ENCODE measurements at regions not wholly inside any gene's neighbourhood (a gene's known extent, or its start where the extent isn't known, plus 50 kb on each side); places are given as distances from the start of the nearest gene placed in this dataset.
"Not testable (repeated sequence)": the region's sequence is repeated elsewhere in the genome, so short reads cannot be mapped to it uniquely, and the experiment has no call there.

DNA sequence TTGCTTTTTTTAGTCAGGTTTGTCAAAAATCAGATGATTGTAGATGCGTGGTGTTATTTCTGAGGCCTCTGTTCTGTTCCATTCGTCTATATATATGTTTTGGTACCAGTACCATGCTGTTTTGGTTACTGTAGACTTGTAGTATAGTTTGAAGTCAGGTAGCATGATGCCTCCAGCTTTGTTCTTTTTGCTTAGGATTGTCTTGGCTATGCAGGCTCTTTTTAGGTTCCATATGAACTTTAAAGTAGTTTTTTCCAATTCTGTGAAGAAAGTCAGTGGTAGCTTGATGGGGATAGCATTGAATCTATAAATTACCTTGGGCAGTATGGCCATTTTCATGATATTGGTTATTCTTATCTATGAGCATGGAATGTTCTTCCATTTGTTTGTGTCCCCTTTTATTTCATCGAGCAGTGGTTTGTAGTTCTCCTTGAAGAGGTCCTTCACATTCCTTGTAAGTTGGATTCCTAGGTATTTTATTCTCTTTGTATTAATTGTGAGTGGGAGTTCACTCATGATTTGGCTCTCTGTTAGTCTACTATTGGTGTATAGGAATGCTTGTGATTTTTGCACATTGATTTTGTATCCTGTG is 70.1 kb upstream of the TOP3B start:
- DNase-seq = not testable (repeated sequence)

DNA sequence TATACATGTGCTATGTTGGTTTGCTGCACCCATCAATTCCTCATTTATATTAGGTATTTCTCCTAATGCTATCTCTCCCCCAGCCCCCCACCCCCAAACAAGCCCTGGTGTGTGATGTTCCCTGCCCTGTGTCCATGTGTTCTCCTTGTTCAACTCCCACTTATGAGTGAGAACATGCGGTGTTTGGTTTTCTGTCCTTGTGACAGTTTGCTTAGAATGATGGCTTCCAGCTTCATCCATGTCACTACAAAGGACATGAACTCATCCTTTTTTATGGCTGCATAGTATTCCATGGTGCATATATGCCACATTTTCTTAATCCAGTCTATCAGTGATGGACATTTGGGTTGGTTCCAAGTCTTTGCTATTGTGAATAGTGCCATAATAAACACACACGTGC is 68.4 kb upstream of the TOP3B start:
- DNase-seq = not testable (repeated sequence)

DNA sequence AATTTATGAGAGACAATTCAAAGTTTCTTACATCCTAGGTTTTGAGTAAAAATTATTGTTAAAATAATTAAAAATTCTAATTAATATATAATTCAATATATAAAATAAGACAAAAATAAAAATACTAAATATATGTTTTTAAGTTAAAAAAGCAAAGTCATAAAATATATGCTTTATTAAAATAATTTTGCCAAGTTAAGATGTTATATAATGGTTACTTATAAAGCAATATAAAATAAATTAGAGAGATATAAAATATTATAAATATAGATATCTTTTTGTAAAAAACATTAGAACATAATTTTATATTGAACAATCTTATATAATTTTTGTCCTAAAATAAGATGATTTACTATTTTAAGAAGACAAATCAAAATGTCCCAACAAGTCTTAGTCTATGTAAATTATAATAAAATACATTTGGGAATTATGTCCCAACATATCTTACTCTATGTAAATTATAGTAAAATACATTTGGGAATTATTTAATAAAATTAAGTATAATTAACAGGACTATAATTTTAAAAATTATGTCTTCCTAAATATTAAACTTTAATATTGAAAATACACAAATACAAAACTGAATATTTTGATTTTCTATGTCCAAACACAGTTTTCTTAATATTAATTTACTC is 67.7 kb upstream of the TOP3B start:
- no peak for DNase-seq

DNA sequence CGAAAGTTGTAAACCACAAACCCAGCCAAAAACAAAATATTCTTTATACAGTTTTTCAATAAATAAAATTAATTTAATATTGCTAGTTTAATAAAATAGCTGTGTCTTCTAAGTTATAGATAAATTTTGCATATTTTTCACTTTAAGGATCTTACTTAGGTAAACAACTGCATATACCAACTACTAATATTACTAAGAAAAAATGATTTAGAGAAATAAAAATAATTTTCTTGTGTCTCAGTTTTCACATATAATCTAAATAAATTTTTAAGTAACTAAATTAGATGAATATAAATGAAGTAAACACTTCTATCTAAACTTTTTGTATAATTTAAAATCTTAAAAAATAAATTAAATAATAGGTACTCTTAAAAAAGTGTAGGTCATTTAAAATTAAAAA is 67.1 kb upstream of the TOP3B start:
- no peak for DNase-seq

DNA sequence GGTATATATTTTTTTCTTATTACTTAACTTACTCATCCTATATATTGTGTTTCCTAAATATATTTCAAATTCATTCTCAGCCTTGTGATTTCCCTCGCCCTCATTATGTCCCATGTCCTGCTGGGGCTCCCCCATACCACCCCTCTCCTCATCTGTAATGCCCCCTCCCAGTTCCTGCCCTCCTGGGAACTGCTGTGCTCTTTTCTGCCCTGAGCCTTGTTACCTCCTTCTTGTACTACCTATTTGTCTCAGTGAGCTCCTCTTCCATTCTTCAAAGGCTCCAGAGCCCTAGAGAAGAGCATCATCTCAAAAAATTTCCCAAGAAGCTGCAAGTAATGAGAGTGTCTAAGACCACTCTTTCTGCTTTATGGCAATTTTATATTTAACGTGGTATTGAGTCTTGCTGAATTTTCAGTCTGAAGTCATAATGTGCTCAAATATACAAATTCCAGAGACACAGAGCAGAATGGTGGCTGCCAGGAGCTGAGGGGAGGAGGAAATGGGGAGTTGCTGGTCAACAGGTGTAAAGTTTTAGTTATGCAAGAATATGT is 66.5 kb upstream of the TOP3B start:
- DNase-seq = no peak

DNA sequence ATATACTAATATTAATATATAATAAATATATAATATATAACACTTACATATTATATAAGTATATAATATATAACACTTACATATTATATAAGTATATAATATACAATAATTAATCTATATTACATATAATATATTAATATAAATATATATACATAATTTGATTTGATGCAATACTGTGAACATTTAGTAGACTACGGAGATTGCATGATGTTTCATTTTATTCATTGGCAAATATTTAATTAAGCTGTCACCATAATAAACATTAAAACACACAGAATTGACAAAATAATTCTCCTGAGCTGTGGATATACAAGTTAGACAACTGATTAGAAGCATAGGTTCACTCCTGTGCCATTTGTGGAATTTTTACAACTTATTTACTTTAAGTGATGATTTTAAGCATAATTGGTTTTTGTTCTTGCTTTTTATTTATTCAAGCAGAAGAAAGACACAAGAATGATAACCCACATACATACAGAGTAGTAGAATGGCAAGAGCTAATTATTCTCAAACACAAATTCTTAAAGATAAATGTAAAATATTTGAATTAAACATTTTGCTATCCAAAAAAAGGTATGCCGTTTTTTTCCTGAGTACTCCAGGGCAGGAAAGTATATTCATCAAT is 65.8 kb upstream of the TOP3B start:
- DNase-seq = no peak

DNA sequence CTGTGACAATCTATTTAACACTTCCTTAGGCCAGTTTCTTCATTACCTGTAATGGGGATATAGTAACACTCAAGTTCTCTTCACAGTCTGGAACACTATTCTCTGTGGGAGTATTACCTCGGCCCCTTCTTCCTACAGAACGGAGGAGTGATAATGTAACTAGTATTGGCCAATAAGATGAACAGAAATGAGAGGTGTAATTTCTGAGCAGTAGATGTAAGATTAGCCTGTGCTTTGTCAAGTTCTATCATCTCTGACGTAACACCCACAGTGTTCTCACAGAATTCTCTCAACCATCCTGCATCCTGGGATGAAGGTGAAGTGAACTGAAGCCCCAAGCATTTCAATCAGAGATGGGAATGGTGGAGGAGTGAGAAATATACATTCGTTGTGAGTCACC is 65.2 kb upstream of the TOP3B start:
- no peak for DNase-seq

DNA sequence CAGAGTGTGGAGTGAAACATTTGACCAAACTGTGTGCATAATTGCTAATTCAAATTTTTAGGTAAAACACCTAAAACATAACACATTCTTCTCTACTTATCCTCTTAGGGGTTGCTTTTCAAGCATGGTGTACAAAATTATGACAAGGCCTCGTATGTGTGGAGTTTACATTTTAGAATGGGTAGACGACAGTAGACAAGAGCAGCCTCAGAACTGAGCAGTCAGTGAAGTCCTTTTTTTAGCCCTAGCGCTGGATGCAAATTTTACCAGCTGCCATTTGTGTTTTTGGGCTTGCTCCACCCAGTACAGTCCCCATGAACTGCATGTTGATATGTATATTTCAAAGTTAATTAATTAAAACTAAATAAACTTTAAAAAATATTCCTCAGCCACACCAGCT is 64.7 kb upstream of the TOP3B start:
- DNase-seq = no peak

DNA sequence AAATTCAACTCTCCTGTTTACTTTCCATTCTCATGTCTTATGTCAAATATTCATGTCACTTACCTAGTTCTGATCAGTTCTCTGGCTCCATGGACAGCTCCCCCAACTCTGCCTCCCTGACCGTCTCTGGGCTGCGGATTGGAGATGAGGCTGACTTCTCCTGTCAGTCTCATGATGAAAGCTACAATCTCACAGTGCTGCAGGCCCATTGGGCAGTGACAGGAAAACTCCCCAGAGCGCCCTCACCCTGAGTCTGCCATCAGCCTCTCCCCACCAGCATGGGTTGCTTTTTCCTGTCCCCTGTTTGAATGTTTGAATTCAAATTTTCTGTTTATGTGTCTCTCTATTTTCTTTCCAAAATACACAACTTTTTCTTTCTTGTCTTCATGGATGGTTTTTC is 63.8 kb upstream of the TOP3B start:
- DNase-seq = no peak

DNA sequence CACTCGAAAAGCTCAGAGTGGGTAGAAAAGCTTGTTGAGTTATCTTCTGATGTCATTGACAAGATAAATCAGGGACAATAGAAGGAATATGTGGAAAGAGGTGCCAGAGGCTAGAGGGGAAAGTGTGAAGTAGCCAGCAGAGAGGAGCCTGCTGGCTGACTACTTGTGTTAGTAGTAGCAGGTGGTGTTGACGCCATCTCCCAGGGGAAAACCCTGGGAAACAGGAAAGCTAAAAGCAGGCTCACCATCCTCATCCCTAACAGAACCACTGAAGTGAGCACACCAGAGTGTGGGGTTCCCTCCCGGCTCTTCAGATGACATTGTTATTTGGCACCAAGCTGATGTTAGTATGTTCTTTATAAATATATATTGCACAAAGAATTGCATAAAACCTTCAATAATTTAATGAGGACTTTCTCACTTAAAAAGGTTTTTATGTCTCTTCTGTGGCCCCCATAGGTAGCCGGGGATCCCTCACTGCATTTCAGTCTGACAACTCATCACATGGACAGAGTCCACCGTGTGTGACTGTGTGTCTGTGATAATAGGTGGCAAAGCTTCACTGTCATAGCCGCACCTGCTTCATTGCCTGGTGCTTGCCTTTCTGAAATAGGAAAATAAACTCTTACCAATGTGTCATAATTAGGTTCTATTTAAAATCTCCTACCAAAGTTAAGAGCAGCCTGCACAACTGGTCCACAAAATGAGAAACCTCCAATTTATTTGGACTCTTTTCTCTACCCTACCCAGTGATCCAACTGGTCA is 63.2 kb upstream of the TOP3B start:
- peak; percentile 2 to 34 for DNase-seq

DNA sequence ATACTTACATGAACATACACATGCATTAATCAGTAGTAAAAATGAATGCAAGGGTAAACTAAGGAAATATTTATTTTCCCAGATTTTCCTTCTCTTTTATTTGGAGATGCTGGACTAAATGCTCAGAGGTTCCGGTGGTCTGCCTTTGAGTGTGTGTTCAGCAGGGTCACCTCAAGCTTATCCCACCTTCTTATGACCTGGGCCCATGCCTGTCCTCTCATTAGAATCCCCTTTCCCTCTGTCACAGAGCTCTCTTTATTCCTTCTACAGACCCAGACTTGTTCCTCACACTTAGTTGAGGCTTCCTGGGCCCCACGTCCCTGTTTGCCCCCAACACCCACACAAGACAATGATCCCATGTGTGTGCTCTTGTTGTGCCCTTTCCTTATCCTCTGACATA is 61.6 kb upstream of the TOP3B start:
- DNase-seq = no peak

DNA sequence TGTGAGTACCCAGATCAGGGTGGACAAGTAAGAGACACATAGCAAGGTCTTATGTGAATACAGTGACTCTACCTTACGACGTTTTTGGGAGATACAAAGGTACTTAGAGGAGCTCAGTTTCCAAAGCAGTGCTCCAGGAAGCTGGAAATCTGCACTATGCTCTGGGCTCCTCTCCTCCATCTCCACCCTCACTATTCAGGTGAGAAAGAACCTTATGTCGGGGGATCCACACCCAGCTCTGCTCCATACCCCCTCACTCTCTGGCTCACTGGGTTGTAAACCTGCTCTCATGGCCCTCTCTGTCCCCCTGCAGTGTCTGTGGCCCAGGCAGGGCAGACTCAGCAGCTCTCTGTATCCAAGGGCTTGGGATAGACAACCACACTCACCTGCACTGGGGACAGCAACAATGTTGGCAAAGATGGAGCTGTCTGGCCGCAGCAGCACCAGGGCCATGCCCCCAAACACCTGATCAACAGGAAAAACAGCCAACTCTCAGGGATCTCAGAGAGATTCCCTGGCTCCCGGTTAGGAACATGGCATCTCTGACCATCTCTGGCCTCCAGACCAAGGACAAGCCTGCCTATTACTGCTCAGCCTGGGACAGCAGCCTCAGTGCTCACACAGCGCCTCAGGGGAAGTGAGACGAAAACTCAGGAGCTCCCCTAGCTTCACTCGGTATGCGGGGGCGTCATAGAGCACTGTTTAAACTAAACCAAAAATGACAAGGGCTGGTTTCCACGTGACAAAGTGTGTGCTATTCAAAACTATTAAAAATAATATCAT is 60.9 kb upstream of the TOP3B start:
- DNase-seq = no peak

DNA sequence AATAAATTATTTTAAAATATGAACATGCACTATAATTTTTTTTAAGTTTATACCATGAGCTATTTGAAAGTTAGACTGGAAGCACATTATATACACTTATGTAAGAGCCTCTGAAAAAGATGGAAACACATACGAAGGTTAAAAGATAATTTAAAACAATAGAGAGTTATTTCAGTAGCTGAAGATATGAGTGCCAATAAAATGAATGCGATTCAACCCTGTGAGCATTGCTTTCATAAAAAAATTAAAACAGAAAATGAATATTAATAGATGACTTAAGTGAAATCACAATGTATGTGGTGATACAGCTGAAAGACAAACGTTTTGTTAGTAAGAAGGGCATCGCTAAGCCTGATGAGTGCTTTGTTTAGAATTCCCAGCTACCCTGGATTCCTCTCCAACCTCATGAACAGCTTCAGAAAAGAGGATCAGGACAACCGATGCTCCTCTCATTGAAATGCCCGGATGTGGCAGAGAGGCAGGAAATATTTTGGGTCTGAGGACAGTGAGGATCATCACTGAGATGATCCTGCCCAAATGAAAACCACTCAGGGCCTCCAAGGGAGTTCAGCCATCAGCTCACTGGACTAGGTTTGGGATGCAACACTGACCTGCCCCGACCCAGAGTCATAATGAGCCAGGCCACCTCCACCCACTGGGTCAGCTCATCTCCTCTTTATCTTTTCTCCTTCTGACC is 60.2 kb upstream of the TOP3B start:
- DNase-seq = no peak

DNA sequence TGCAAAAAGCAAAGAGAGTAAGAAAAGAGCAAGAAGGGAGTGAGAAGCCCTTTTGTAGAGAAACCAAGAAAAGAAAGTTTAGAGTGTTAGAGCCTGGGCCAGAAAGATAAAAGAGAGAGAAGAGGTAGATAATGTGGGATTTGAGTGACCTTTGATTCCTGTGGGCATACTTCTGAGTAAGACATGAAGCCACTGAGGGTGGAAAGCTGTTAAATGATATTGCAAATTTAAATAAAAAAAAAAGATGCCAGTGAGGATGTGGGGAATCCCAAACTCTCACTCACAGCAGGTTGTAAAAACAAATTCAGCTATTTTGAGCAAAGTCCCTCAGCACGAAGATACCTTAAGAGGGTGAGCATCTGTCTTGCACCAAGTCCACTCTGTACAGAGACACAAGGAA is 59.4 kb upstream of the TOP3B start:
- DNase-seq = no peak

DNA sequence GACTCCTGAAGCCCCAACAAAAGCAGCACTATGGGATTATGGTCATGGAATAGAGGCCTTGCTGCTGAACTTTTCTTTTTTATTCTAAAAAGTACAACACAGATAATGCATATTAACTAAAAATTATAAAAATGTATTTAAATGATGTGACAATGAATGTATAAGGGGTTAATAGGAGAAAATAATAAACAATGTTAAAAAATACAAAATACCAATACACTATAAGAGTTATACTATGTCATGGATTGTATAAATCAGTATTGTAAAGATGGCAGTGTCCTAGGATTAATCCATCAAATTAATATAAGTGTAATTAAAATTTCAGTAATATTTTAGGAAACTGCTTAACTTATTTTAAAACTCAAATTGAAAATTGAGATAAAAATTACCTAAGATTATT is 58.3 kb upstream of the TOP3B start:
- no peak for DNase-seq

DNA sequence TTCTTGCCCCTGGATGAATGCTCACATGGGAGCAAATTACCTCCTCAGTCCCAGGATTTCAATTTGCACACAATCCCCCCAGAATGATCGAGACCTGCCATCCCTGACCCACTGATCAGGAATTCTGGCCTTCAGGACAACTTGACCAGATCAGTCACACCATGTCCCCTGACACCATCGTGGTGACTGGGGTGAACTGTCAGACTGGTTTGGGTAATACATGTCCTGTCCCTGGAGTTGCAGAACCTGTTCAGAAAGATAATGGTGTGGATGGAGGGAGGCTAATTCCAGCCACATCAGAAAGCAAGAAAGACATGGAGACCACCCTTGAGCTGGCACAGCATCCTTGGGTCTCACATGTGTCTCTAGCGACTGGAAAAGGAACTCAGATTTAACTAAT is 57.9 kb upstream of the TOP3B start:
- no peak for DNase-seq

DNA sequence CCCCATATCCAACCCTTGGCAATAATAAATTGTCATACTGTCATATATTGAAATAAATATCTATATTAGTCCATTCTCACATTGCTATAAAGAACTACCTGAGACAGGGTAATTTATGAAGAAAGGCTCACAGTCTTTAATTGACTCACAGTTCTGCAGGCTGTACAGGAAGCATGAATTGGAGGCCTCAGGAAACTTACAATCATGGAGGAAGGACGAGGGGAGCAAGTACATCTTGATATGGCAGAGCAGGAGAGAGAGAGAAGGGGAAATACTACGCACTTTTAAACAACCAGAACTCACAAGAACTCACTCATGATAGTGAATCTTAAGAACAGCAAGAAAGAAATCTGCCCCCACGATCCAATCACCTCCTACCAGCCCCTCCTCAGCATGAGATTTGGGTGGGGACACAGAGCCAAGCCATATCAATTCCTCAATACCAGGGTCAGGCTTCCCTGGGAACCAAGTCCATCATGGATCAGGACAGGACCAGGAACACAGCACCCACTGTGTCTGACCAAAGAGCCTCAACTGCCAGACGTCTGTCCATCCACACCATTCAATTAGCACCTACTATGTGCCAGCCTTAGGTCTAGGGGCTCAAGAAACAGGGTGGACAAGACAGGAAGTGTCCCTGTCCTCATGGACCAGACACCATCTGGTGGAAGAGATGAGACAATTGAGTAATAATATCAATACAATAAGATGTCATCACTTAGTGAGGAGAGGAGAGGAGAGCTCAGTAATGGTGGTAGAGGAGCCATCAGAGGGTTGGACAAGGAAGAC is 56.9 kb upstream of the TOP3B start:
- no peak for DNase-seq

DNA sequence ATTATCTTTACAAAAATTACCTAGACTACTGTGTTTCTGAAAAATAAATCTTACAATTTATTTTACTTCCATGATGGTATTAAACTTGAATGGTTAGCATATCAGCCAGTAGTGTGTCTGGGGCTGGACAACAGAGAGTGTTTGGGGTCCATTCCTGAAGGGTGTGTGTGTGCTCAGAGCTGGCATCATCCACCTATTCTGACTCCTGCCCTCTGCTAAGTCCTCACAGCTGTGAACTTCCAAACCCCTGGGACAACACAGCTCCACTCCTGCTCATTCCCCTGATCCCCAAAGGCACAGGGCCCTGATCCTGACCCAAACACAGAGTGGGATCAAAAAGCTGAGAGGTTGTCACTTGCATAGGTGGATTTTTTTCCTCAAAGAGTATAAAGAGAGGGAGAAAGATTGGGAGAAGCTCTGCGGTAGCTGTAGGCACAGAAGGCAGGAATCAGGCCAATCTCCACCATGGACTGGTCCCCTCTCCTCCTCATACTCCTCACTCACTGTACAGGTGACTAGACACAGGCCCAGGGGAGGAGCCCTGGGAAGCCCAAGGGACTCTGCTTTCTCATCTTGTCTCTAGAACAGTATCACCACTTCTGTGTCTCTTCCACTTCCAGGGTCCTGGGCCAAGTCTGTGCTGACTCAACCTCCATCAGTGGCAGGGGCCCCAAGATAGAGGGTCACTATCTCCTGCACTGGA is 55.7 kb upstream of the TOP3B start:
- DNase-seq = no peak

DNA sequence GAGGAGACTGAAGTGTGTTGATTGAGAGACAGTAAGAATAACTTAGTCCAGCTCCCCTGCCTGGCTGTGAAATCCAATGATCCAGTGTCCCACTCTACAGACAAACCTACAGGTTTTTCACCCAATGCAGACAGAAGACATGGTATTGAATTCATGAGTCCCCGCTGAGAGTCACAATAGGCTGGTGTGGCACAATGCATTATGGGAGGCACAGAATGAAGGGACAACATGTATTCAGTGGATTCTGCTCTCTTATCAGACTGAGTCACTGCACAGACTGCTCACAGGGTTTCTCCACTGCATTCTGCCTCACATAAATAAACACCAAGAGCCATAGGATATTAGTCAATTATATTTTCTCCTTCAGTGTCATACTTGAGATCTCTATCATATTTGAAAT is 55.2 kb upstream of the TOP3B start:
- no peak for DNase-seq

DNA sequence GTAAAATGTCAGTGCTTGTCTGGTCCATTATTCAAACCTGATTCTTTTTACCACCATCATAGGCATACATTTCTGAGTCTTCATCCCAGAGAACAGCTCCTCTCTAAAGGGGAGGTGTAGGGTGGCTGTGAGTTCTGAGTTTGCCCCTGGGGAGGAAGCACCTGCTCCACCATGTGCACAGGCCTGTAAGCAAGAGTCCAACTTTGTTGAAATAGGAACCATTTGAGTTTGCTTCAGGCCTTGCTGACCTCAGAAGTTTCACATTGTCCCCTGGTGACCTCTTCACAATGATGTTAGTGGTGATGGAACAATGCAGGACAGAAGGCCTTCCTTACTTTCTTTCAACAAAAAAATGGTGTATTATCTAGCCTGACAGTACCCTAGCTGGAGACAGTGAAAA is 54.6 kb upstream of the TOP3B start:
- no peak for DNase-seq

DNA sequence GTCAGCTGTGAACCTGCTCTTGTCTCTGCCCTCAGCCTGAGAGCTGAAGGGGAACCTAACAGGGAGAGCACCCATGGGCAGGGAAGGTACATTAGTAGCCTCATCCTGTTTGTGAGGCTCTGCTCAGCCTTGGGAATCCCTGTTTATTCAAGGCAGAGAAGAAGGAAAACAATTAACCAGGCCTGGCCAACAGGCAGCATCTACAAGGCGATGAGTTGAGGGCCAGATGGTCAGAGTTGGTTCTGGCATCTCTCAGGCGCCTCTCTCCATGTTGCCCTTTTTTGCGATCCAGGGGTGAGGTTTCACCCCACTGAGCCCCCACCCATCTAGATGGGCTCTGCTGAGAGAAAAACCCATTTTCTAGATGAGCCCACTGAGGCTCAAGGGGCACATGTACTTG is 54.0 kb upstream of the TOP3B start:
- DNase-seq = no peak

Measured in NCI-H526 (cell line).